ENCODE measurements at regions not wholly inside any gene's neighbourhood (a gene's known extent, or its start where the extent isn't known, plus 50 kb on each side); places are given as distances from the start of the nearest gene placed in this dataset.

DNA sequence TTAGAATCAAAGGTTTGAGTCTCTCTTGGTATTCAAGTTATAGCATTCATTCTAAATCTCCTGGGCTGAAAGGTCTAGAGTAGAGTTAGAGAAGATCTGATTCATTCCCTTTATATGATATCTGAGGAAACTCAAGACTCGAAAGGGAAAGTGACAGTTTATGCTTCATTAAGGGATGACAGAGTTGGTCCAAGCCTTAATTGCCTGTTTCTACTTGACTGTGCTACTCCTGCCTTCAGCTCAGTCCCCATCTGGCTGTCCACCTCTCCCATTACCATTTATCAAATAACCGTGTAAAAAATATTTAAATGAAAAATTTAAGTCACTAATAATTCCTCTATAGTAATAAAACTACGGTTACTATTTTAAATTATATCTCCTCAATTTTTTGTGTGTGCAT lies 537.1 kb upstream of the MEX3C start:
- TF ChIP-seq, protein P1, sequence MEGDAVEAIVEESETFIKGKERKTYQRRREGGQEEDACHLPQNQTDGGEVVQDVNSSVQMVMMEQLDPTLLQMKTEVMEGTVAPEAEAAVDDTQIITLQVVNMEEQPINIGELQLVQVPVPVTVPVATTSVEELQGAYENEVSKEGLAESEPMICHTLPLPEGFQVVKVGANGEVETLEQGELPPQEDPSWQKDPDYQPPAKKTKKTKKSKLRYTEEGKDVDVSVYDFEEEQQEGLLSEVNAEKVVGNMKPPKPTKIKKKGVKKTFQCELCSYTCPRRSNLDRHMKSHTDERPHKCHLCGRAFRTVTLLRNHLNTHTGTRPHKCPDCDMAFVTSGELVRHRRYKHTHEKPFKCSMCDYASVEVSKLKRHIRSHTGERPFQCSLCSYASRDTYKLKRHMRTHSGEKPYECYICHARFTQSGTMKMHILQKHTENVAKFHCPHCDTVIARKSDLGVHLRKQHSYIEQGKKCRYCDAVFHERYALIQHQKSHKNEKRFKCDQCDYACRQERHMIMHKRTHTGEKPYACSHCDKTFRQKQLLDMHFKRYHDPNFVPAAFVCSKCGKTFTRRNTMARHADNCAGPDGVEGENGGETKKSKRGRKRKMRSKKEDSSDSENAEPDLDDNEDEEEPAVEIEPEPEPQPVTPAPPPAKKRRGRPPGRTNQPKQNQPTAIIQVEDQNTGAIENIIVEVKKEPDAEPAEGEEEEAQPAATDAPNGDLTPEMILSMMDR (conservative IDR thresholded peaks at IDR 0.05): no peak
- no peak for TF ChIP-seq ZFX (IDR thresholded peaks at IDR 0.05)

Measured in C4-2B (cell line).